Endothelial cell of umbilical vein (primary cell): ENCODE measurements at regions not wholly inside any gene's neighbourhood (a gene's known extent, or its start where the extent isn't known, plus 50 kb on each side); places are given as distances from the start of the nearest gene placed in this dataset.

Experiments
- BruUV-seq: library from RNA; stranded (reverse); fragments of 400-500 nt; replicated peaks from 2 replicates; lab custom pipeline; 2021; lab: Mats Ljungman, UMichigan
- CTCF ChIA-PET: fragments of 300-600, 350-600 bp; sonication (Branson Sonifier 250); formaldehyde crosslinking; loops from one replicate; lab custom pipeline; 2021; ENCODE audit warnings: antibody characterized with exemption, inconsistent platforms; lab: Charles Lee
- POLR2A ChIA-PET: fragments of 300-600, 350-600 bp; sonication (Branson Sonifier 250); formaldehyde crosslinking; loops from one replicate; lab custom pipeline; 2021; ENCODE audit warnings: antibody characterized with exemption, inconsistent platforms; lab: Charles Lee
- DNase-seq: peaks from one replicate; pipeline ENCODE4 v3.0.0-alpha.2; 2011; ENCODE audit warnings: low read depth, low spot score
- FAIRE-seq: peaks from 2 replicates; lab custom pipeline; 2011; peaks lifted over from hg19 to GRCh38; lab: Jason Lieb, UNC
- H2AFZ ChIP-seq: 2 replicates; pipeline ENCODE4 v1.6.0; 2012; ENCODE audit warnings: low read depth, low read length, control low read depth, inconsistent platforms
- H3K27ac ChIP-seq: 2 replicates; pipeline ENCODE4 v1.5.1; 2011; ENCODE audit warnings: low read depth, mild to moderate bottlenecking, control low read depth, low read length, moderate library complexity; ENCODE audit not compliant: insufficient read depth
- H3K27me3 ChIP-seq, 2 experiments: 2 replicates each; pipeline versions ENCODE4 v1.6.0 to v1.6.1; 2011; ENCODE audit warnings: low read length in 2 of 2, mixed read lengths in 1 of 2; ENCODE audit not compliant: control insufficient read depth in 2 of 2, insufficient read depth in 2 of 2
- H3K36me3 ChIP-seq, 2 experiments: 2 replicates in 1 of 2; 3 replicates in 1 of 2; pipeline ENCODE4 v1.5.1; 2011; ENCODE audit warnings: low read length in 2 of 2, mild to moderate bottlenecking in 1 of 2, moderate library complexity in 1 of 2; ENCODE audit not compliant: control insufficient read depth in 2 of 2, insufficient read depth in 2 of 2; ENCODE audit errors: extremely low read depth in 1 of 2
- H3K4me1 ChIP-seq: 3 replicates; pipeline ENCODE4 v1.5.1; 2011; ENCODE audit warnings: mild to moderate bottlenecking, low read length; ENCODE audit not compliant: control insufficient read depth, insufficient read depth; ENCODE audit errors: extremely low read depth
- H3K4me2 ChIP-seq: 2 replicates; pipeline ENCODE4 v1.6.1; 2011; ENCODE audit warnings: low read length, control low read depth, mixed read lengths; ENCODE audit not compliant: insufficient read depth
- H3K4me3 ChIP-seq, 3 experiments: fragments of 200-600 bp in 1 of 3; sonication (generic), shearing (Covaris generic) in 1 of 3; replicated peaks in 1 of 3; 2 replicates each; pipeline ENCODE4 v1.5.1; 2011 to 2016; ENCODE audit warnings: control low read depth in 3 of 3, low read length in 3 of 3, mild to moderate bottlenecking in 2 of 3, inconsistent platforms in 1 of 3, low read depth in 1 of 3, moderate library complexity in 1 of 3; ENCODE audit not compliant: insufficient read depth in 1 of 3
- H3K79me2 ChIP-seq: 2 replicates; pipeline ENCODE4 v1.6.0; 2012; ENCODE audit warnings: low read length, inconsistent platforms; ENCODE audit not compliant: control insufficient read depth, insufficient read depth
- H3K9ac ChIP-seq: replicated peaks from 2 replicates; pipeline ENCODE3; 2011; ENCODE audit warnings: low read length, control low read depth; ENCODE audit not compliant: insufficient read depth; ENCODE audit errors: extremely low read depth
- H3K9me1 ChIP-seq: replicated peaks from 3 replicates; pipeline ENCODE4 v1.6.0; 2011; ENCODE audit warnings: mild to moderate bottlenecking, low read length; ENCODE audit not compliant: control insufficient read depth, insufficient read depth; ENCODE audit errors: extremely low read depth
- H3K9me3 ChIP-seq: replicated peaks from 2 replicates; pipeline ENCODE4 v1.5.1; 2012; ENCODE audit warnings: low read length, inconsistent platforms; ENCODE audit not compliant: control insufficient read depth, insufficient read depth
- H4K20me1 ChIP-seq: replicated peaks from 2 replicates; pipeline ENCODE3; 2011; ENCODE audit warnings: mild to moderate bottlenecking, low read length; ENCODE audit not compliant: control insufficient read depth, insufficient read depth; ENCODE audit errors: extremely low read depth
- EZH2 ChIP-seq: IDR thresholded peaks from 2 replicates; pipeline ENCODE4 v1.6.1; 2012; ENCODE audit warnings: borderline replicate concordance, low read depth, mild to moderate bottlenecking, moderate library complexity, low read length, inconsistent platforms; ENCODE audit not compliant: severe bottlenecking
- FOS ChIP-seq: IDR thresholded peaks from 2 replicates; pipeline ENCODE4 v1.6.1; 2011; ENCODE audit warnings: mild to moderate bottlenecking, low read length, moderate library complexity, borderline replicate concordance; ENCODE audit not compliant: insufficient read depth
- GATA2 ChIP-seq: IDR thresholded peaks from 2 replicates; pipeline ENCODE4 v1.7.0; 2011; ENCODE audit warnings: low read depth, mild to moderate bottlenecking, moderate library complexity, mixed read lengths, low read length; ENCODE audit not compliant: insufficient read length, insufficient read depth
- JUN ChIP-seq: IDR thresholded peaks from 2 replicates; pipeline ENCODE4 v1.6.1; 2011; ENCODE audit warnings: borderline replicate concordance, low read depth; ENCODE audit not compliant: insufficient read length, insufficient read depth
- MAX ChIP-seq: IDR thresholded peaks from 2 replicates; pipeline ENCODE4 v1.6.1; 2011; ENCODE audit not compliant: insufficient read depth, insufficient read length
- MYC ChIP-seq: IDR thresholded peaks from one replicate; pipeline ENCODE4 v1.6.1; 2011; ENCODE audit warnings: mild to moderate bottlenecking, low read depth, low read length
- POLR2A ChIP-seq: IDR thresholded peaks from 2 replicates; pipeline ENCODE4 v1.6.1; 2012; ENCODE audit warnings: low read depth, mild to moderate bottlenecking, control low read depth, low read length
- POLR2AphosphoS5 ChIP-seq: IDR thresholded peaks from 2 replicates; pipeline ENCODE4 v1.6.1; 2012; ENCODE audit warnings: low read depth, mild to moderate bottlenecking, control low read depth, low read length, moderate library complexity; ENCODE audit not compliant: insufficient read depth
- dilution Hi-C: fragments of 300-500 bp; cut with MboI; formaldehyde crosslinking; loops from one replicate; pipeline ENCODE4 v1.15.0; 2019; ENCODE audit warnings: low sequenced_read_pairs; ENCODE audit not compliant: extremely low pct_ligation_motif_present
- intact Hi-C: fragments of 100-400 bp; cut with micrococcal nuclease; formaldehyde crosslinking; loops from one replicate; pipeline ENCODE4 v1.10.0; 2022
- TF ChIP-seq, protein P1 (sequence below), 2 donors: IDR thresholded peaks; 1 replicate in 1 of 2; 2 replicates in 1 of 2; pipeline ENCODE4 v1.5.1; 2011; ENCODE audit warnings: low read length in 2 of 2, mild to moderate bottlenecking in 2 of 2, moderate library complexity in 2 of 2, control low read depth in 1 of 2, inconsistent platforms in 1 of 2, low read depth in 1 of 2; ENCODE audit not compliant: insufficient read depth in 1 of 2; ENCODE audit errors: extremely low read depth in 1 of 2

DNA sequence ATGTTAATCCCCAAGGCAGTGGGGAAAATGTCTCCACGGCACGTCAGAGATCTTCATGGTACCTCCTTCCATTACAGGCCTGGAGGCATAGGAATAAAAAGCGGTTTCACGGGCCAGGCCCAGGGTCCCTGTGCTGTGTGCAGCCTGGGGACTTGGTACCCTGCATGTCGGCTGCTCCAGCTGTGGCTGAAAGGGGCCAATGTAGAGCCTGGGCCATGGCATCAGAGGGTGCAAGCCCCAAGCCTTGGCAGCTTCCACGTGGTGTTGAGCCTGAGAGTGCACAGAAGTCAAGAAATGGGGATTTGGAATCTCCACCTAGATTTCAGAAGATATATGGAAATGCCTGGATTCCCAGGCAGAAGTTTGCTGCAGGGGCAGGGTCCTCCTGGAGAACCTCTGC lies 508.9 kb upstream of the COX7C start:
- no peaks in the 10 kb centered on the region for H3K27me3 ChIP-seq
- POLR2A ChIA-PET, result no interaction called here

More for the DNA sequence above, 508.9 kb upstream of the COX7C start:
- no peak for FAIRE-seq
- Histone ChIP-seq H3K79me2 (no peaks in the 10 kb centered on the region), H3K4me1 (no peaks in the 10 kb centered on the region), H3K9me3 (no peaks in the 10 kb centered on the region), H3K9ac (no peak overlapping the region), H3K4me2 (no peak overlapping the region), H3K36me3 (no peaks in the 10 kb centered on the region), H2AFZ (no peak overlapping the region), H3K27ac (no peak overlapping the region), H3K4me3 (no peak overlapping the region), H3K9me1 (no peaks in the 10 kb centered on the region), H4K20me1 (no peaks in the 10 kb centered on the region)
- no TSS peak for BruUV-seq
- no peak for DNase-seq
- TF ChIP-seq POLR2AphosphoS5 (no peak), FOS (no peak), POLR2A (no peak), GATA2 (no peak), MAX (no peak), MYC (no peak), EZH2 (no peak), JUN (no peak)
- TF ChIP-seq, protein P1, sequence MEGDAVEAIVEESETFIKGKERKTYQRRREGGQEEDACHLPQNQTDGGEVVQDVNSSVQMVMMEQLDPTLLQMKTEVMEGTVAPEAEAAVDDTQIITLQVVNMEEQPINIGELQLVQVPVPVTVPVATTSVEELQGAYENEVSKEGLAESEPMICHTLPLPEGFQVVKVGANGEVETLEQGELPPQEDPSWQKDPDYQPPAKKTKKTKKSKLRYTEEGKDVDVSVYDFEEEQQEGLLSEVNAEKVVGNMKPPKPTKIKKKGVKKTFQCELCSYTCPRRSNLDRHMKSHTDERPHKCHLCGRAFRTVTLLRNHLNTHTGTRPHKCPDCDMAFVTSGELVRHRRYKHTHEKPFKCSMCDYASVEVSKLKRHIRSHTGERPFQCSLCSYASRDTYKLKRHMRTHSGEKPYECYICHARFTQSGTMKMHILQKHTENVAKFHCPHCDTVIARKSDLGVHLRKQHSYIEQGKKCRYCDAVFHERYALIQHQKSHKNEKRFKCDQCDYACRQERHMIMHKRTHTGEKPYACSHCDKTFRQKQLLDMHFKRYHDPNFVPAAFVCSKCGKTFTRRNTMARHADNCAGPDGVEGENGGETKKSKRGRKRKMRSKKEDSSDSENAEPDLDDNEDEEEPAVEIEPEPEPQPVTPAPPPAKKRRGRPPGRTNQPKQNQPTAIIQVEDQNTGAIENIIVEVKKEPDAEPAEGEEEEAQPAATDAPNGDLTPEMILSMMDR (IDR thresholded peaks at IDR 0.05; ENCODE audit: extremely low read depth in 1 of 2, insufficient read depth in 1 of 2, low read depth in 1 of 2, low read length in 2 of 2), result no peak
- intact Hi-C loops, result no loop called here
- dilution Hi-C loops, result no loop called here
- CTCF ChIA-PET, result no interaction called here
